DMS114 treated with DMSO at 0.1 percent for 48 hours (cell line): ENCODE measurements at regions not wholly inside any gene's neighbourhood (a gene's known extent, or its start where the extent isn't known, plus 50 kb on each side); places are given as distances from the start of the nearest gene placed in this dataset.

Experiments
- DNase-seq: peaks from one replicate; lab custom pipeline; 2025; ENCODE audit not compliant: unreplicated experiment; lab: John Stamatoyannopoulos, UW

DNA sequence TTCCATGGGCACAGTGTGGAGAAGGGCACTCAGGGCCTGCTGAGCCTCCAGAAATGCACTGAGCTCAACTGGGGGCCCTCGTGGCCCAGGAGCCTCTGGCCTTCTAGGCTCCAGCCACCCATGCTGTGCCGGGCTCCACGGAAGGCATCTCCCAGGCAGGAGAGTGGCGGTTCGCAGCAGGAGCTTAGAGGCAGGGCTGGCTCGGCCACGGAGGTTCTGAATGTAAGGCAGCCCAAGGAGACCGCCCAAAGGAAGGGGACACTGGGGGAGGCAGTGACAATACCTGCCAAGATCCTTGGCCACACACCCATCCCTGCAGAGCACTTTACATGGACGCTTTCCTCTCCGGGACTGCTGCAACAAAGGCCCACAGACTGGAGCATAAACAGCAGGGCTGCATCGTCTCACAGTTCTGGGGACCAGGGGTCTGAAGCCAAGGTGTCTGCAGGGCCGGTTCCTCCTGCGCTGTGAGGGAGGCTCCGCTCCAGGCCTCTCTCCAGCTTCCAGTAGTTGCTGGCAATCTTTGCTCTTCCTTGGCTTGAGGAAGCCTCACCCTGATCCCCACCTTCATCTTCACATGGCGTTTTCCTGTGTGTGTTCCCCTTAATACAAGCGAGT, 128.2 kb upstream of the CDH4 start:
- no peak for DNase-seq

DNA sequence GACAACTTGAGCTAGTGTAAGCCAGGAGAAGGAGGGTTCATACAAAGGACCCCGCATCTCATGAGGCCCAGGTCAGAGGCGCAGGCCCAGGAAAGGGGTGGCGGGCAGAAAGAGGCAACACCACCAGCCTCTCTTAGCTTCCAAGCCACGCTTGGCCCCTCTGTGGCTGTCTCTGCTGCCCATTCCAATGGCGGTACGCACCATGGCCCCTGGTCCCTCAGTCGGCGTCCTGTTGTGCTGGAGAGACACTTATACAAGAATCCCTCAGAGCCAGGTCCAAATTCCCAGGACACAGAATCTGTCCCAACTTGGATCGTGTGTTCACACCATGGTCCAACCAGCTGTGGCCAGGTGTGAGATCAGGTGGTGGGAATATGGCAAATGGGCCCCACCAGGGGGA, 127.0 kb upstream of the CDH4 start:
- DNase-seq: no peak

DNA sequence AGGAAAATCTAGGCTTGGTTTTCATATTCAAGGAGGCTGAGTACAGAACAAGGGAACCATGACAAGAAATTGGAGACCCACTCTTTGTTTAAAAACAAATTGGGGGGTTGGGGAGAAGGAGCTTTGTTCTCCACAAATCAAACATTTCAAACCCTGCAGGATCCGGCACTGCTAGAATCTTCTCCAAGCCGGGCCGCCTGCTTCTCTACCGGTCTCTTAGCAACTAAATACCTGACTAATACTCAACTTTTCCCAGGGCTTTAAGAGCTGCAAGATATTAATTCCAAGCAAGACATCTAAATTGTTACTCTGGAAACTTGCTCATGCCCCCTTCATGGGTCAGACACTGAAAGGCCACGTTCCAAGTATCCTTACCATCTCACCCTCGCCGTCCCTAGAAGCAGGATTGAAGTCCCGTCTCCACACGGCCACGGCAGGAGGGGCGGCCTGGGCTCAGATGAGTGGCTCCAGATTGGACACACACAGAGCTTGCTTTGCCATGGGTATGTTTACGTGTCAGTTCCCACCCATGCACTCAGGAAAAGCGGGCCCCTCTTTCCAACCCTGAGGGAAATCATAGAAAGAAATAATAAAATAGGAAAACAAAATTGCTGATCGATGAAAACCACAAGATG, 126.4 kb upstream of the CDH4 start:
- no peak for DNase-seq

DNA sequence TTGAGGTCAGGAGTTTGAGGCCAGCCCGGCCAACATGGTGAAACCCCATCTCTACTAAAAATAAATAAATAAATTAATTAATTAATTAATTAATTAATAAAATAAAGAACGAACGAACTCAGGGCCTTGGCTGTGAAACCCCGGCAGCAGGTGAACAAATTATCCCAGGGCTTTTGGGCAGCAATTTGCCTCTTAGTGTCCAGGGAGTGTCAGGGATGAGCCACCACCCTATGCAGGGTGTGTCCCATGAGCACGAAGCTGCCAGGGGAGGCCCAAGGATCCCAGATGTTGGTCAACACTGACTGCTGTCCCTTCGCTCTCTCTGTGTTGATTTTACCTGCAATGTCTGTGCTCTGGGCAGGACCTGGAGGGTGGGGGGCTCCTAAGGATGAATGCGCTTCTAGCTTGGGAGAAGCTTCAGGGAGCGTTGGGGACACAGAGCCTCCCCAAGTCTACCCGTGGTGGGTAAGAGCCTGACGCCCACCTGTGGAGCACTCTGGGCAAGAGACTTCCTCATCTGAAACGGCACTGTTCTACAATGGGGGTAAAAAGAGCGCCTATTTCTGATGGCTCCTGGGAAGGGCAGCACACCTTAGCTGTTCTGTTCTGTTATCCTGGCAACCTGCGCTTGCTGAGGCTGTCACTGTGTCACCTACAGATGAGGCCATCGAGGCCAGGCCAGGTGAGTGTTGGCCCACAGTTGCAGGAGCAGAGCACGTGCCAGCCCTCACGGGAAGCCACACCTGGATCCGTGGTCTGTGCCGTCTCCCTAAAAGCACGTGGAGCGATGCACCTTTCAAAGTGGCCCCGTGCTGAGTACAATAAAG, 125.5 kb upstream of the CDH4 start:
- no peak for DNase-seq

DNA sequence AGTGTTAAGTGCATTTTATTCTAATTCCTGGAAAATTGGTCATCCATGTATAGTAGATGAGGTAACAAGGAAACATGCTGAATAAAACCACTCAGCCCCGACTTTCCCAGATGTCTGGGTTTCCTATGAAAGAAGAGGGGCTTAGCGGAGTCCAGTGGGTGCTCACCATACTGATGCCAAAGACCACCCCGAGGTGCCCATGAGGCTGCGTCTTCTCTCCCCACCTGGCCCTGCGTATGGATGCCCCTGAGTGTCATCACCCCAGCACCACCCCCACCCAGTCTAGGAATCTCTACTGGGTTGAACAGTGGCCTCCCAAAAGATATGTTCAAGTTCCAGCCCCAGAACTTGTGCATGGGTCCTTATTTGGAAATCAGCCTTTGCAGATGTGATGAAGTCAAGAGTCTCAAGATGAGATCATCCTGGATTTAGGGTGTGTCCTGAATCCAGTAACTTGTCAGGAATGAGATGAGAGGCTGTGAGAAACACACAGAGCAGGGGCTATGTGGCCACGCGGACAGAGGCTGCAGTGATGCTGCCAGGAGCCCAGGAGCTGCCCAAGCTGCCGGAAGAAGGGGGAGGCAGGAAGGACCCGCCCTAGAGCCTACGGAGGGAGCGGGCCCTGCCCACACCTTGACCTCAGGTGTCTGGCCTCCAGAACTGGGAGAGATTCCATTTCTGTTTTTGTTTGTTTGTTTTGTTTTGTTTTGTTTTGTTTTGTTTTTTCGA, 124.6 kb upstream of the CDH4 start:
- no peak for DNase-seq

DNA sequence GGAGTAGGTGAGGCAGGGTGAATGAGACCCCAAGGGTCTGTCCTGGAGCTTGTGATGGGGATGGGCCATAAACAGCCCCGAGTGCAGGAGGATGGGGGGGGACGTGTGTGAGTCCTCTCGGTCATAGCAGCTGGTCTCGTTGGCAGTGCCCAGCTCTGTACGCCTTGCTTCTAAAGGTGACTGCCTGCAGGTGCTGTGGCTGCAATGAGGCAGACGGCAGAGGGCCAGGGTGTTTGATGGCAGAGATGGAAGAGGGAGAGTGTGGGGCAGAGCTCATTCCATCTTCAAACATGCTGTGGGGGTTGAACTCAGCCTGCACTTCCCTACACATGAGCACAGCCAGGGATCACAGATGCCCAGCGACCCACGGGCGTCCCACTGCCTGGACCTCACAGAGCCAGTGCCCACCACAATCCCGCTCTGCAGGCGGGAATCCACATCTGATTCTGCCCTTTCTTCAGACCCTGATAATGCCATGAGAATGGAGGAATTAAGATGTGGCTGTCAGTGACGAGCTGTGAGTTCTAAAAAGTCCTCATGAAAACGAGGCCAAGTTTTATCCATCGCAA, 123.3 kb upstream of the CDH4 start:
- DNase-seq: no peak

DNA sequence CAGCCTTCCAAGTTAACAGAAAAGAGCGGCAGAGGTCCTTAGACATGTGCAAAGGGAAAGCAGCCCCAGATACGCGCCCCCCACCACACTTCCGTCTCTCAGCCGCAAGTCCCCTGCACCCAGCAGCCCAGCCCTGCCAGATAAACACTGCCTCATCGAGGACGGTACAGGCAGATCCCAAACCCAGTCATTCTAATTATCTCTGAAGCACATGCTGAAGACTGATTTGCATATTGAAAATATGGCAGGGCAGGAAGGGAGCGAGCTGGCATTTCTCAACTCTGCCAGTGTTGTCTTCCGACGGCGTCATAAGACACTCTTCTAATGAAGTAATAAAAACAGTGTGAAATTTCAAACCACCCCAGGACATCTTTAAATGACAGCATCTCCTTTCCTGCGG, 122.8 kb upstream of the CDH4 start:
- no peak for DNase-seq

DNA sequence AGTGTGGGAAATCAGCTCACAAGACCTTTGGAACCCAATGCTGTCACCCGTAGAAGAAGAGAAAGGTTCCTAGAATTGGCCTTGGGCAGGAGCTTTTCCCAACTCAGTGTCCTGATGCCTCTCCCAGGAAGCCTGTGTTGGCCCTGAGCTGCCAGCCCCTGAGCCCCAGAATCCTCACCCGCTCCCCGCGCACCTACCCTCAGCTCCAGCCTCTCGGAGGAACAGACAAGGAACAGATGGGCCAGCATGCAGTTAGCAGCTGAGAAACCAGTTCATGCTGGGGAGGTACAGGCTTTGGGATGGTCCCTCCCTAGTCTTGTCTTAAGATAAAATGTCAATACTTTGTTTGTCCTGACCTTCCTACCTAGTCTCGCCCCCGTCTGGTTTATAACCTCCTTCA, 121.9 kb upstream of the CDH4 start:
- no peak for DNase-seq

DNA sequence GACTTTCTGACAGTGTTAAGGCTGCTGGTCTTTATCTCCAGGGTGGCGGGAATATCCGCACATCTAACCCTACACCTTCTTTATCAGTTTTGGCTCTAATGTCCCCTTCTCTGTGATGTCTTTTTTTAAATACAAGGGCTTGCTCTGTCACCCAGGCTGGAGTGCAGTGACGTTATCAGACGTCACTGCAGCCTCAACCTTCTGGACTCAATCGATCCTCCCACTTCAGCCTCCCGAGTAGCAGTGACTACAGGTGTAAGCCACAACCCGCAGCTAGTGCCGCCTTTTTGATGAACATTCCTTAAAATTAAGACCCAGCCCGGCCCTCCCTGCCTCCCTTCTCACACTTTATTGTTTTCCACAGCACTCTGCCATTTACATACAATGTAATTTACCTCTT, 120.1 kb upstream of the CDH4 start:
- DNase-seq: no peak

DNA sequence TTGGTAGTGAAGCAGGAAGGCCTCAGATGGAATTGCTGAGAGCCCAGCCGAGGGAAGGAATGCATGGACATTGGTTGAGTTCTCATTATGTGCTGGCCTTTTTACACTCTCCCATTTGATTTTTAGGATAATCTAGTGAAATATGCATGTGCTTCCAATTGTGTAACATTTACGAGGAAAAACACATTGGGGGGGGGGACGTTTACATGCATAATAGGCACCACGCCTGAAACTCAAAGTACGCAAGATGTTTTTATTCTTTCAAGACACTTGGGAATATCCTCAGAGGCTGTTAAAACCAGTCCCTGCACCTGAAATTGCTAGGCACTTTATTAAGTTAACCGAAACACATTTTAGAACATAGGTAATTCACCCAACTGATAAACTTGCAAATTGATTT, 118.5 kb upstream of the CDH4 start:
- no peak for DNase-seq

DNA sequence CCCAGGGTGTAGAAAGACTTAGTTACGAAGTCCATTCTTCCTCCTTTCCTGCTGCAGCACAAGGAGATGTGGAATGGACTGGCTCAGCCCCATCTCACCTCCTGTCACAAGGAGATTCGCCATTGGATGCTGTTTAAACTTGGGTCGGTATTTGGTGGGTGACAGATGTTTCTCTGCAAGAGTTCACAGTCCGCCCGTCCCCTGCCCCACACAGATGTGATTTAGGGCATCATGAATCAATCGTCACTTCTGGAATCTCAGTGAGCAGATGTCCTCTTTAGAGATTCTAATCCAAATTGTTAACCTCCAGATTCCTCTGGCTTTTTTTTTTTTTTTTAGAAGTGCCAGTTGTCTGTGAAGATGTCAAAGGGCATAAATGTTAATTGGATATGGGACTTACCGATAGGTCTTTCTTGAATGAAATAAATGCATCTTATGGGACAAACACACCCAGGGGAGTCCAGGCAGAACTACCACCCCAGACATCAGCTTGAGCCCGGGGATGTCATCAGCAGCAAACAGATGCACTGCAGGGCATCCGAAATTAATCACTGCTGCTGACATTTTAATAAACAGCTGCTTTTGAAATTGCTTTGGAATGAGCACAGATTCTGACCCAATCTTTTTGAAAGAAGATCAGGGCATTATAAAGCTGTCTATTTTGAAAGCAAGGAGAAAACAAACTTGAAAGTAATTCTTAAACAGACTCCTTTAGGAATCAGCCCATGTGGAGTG, 117.6 kb upstream of the CDH4 start:
- no peak for DNase-seq

DNA sequence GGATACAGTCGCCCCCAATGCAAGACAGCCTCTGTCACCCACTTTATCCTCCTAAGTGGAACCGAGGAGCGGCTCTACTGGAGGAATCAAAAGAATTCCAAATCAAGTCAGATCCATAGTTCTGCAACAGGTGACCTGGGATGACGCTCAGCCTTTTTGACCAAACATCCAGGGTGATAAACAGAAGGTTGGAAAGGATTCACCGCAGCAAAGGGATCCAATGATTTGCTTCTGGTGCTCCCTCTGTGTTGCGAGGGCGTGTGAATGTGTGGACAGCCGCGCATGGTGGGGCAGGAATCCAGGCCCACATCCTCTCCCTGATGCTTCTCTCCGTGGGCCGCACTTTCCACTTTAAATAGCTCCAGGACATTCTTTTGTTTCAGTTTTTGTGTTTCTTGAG, 116.8 kb upstream of the CDH4 start:
- DNase-seq: no peak

DNA sequence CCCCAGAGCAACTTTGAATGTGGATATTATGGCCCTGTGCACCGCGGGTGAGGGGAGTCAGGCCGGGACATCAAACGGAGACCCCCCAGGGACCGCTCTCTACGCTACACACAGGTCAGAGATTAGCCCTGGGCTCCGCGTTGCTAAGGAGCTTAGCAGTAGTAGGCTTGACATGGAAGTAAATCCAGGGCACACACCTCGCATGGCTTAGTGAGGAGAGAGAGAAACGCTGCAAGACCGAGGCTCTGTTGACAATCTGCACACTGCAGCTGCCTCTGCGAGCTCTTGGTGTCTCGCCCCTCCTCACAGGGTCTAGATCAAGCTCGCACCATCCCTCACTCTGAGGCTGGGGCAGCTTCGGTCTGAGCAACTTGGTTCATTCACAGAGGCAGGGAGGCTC, 116.1 kb upstream of the CDH4 start:
- DNase-seq: no peak

DNA sequence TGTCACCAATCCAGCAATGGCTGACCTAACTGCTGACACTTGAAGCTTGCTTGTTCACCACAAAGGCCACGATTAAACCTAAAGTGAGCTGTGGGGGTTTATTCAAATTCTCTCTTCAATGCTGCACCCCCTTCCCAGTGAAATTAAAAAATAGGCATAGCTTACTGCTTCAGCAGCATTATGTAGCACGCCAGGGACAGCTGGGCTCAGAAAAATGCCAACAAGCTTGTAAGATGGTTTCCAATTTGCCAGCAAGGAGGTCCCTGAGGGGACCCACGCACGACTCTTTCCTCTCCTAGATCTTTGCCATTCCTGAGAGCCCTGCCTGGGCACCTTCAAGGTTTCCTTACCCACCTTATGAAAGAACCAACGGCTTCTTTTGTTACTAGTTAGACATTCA, 113.5 kb upstream of the CDH4 start:
- DNase-seq: no peak

DNA sequence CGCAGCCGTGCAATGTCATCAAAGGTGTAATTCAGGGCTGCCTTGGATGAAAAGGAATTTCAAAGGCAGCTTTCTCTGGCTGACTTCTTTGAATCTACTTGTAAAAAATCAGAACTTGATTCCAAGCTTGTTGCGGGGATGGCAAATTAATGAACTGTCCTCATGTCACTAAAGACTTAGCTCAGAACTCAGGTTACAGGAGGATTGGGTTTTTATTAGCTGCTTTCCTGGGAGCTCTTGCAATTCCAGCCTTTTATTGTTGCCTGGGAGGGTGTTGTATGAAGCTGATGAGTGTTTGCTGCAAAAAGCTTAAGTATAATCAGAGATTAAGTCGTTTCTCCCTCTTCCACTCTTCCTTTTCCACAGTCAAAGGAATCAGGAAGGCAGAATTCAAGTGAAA, 113.0 kb upstream of the CDH4 start:
- no peak for DNase-seq

DNA sequence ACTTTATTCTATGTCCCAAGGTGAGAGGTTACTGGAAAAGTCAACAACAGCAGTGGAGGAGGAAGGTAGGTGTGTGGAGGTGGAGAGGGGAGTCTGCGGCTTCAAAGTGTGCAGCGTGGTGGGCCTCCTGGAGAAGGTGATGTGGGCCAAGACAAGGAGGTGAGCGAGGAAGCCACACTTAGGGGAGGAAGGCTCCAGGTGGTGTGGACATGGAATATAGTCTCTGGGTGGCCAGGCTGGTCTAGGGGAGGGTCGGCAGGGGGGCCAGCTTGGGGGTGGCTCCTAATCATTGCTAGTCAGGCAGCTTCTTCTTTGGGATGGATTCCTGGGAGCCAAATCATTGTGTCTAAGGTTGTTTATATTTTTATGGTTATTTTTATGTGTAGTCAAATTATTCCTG, 111.5 kb upstream of the CDH4 start:
- DNase-seq: no peak

DNA sequence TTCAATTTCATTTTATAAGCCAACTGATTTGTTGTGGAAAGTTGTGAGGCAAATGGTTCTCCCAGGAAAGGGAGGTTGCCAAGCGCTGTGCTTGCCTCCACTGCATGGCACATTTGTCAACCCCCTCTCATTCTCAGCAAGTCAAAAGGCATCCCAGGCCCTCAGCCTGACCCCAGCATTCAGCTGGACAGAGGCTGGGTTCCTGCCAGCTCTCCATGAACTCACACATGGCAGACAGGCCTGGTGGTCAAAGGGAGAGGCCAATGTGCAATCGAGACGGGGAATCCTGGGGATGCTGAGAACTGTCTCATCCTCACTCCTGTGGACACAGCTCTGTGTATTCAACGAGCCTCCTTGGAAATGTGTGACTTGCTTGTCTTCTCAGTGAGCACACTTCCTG, 106.0 kb upstream of the CDH4 start:
- no peak for DNase-seq

DNA sequence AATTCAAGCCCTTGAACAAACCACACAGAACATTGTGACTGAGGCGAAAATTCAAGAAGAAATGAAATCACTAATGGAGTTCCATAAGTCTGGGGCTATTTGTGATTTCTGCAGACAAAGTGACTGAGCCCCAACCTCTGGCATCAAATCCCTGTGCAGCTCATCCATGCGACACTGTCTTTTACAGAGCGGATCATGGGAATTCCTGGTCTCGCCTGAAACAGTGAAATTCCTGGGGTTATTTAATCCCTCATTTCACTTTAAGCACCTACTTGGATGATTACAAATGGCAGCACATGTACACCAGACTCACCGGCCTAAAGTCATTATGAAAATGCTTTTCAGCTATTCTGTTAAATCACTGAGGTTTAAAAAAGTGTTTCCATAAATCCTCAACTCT, 102.4 kb upstream of the CDH4 start:
- no peak for DNase-seq

DNA sequence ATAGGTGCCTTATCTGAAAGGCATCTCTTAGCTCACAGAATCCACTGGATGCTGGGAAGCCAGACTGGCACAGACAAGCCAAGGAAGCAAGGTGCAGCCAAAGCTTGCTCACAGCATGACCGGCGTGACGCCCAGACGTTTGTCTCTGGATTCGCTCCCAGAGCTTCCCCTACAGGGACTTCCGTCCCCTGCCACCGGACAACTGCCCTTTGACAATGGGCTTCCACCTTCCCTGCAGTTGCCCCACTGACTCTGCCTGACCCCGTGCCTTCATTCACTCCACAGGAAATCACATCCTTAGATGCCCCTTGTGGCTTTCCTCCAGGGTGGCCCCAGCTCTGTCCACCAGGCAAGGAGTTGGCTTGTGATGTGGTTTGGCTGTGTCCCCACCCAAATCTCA, 94.8 kb upstream of the CDH4 start:
- no peak for DNase-seq

DNA sequence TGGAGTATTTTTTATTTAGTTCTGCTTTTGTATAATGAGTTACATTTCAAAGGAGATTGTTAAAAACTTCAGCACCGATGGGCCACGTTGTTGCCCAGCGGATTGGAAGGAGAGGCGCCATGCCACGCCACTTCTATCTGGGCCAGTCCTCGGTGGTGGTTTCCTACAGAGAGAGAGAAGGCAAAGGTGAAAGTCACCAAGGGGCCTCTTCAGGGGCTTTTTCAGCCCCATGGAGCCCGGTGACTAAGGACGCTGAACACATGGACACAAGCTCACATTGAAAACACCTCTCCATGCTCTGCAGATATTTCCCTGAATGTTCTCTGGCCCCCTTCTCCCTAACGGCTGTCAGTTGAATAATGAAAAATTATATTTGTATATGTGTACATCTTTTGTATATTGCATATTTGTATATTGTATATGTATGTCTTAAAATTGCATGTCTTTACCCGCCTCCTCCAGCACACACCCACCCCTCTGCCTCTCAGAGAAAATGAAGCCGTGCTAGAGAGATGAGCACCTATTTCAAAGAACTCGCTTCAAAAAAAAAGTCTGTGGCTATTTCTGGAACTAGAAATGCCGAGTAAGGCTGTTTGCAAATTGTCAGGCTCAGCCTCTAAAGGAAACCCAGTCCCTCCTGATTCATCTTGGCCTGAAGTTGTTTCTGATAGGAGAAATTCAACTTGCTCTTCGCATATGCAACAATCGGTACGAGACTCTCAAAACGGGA, 91.9 kb upstream of the CDH4 start:
- no peak for DNase-seq
